ENCODE measurements at regions not wholly inside any gene's neighbourhood (a gene's known extent, or its start where the extent isn't known, plus 50 kb on each side); places are given as distances from the start of the nearest gene placed in this dataset.

DNA sequence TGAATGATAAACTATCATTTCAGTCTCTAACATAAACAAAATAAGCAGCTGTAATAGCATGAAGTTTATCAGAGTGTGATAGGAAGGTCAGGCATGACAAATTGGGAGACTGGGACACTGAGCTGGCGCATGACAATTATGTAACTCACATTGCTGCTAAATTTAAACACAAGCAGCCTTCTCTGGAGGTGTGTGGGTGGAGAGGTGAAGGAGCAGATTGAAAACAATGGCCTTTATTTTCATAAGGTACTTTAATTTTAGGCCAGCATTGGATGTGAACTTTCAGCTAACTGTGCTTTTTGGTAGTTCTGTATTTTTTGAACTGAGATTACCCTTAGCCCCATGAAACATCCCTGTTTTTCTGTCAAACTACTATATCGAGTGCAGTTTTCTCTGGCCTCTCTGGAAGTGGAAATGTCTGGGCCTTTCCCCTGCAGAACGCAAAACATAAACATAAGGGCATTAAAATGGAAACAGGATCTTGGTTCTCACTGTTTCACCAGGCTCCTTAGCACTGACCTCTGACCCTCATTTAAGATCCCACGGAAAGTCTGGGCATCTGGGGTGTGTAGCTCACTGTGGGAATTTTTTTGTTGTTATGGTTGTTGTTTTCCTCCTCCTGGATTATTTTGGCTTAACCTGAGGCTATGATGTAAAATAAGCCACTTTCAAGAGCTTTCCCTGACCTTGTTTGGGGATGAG, 160.1 kb upstream of the DPH6 start:
- Histone ChIP-seq H3K4me1 (ENCODE audit: insufficient read depth, low read length) (peaks cover 14% of the 10 kb centered on the region), H3K27ac (ENCODE audit: low read depth, low read length) (peak overlapping the region; percentile 22), H3K79me2 (ENCODE audit: insufficient read depth, low read length) (no peaks in the 10 kb centered on the region), H3K27me3 (ENCODE audit: insufficient read depth, low read length) (no peaks in the 10 kb centered on the region), H3K4me2 (ENCODE audit: low read length) (peak overlapping the region; percentile 31), H3K9me3 (ENCODE audit: insufficient read depth, low read depth, low read length) (no peaks in the 10 kb centered on the region), H3K36me3 (ENCODE audit: insufficient read depth, low read length) (no peaks in the 10 kb centered on the region), H3K4me3 (ENCODE audit: insufficient read depth, low read depth, low read length) (no peak overlapping the region), H4K20me1 (ENCODE audit: insufficient read depth, low read length) (no peaks in the 10 kb centered on the region), H2AFZ (ENCODE audit: low read depth, low read length) (no peak overlapping the region), H3K9ac (ENCODE audit: low read length) (peak overlapping the region; percentile 20)
- Mint-ChIP-seq H3K36me3 (ENCODE audit: low read depth, unreplicated experiment) (no peaks in the 10 kb centered on the region), H3K27ac (ENCODE audit: unreplicated experiment) (peak overlapping the region; percentile 21), H3K27me3 (ENCODE audit: low read depth, unreplicated experiment) (no peaks in the 10 kb centered on the region), H3K9me3 (ENCODE audit: unreplicated experiment) (no peaks in the 10 kb centered on the region), H3K4me1 (ENCODE audit: low read depth, unreplicated experiment) (peaks cover 19% of the 10 kb centered on the region), H3K4me3 (ENCODE audit: unreplicated experiment) (peak overlapping the region; percentile 28)
- DNase-seq (ENCODE audit: low read depth) (peak; percentile 78), FAIRE-seq (no peak)
- no peak for TF ChIP-seq EZH2 (IDR thresholded peaks at IDR 0.05; ENCODE audit: insufficient read depth, low read length)
- TF ChIP-seq, protein P1, sequence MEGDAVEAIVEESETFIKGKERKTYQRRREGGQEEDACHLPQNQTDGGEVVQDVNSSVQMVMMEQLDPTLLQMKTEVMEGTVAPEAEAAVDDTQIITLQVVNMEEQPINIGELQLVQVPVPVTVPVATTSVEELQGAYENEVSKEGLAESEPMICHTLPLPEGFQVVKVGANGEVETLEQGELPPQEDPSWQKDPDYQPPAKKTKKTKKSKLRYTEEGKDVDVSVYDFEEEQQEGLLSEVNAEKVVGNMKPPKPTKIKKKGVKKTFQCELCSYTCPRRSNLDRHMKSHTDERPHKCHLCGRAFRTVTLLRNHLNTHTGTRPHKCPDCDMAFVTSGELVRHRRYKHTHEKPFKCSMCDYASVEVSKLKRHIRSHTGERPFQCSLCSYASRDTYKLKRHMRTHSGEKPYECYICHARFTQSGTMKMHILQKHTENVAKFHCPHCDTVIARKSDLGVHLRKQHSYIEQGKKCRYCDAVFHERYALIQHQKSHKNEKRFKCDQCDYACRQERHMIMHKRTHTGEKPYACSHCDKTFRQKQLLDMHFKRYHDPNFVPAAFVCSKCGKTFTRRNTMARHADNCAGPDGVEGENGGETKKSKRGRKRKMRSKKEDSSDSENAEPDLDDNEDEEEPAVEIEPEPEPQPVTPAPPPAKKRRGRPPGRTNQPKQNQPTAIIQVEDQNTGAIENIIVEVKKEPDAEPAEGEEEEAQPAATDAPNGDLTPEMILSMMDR (IDR thresholded peaks at IDR 0.05; ENCODE audit: insufficient read depth, low read depth, low read length) = no peak

DNA sequence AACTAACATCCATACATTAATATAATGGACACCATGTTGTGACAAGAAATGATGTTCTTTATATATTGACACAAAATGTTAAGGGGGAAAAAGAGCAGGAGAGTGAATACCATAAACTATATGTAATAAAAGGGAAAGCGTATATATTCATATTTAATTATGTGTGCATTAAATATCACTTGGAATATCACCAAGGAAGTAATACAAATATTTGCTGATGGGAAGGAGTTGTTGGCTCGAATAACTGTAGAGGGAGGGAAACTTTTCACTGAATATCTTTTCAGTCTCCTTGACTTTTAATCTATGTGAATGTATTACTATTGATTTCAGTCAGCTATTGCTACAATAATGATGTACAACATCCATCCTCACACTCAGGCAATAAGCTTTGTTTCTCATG, 167.0 kb upstream of the DPH6 start:
- Histone ChIP-seq H3K9ac (ENCODE audit: low read length) (no peak overlapping the region), H3K27me3 (ENCODE audit: insufficient read depth, low read length) (no peaks in the 10 kb centered on the region), H3K27ac (ENCODE audit: low read depth, low read length) (peak overlapping the region; percentile 18), H3K36me3 (ENCODE audit: insufficient read depth, low read length) (no peaks in the 10 kb centered on the region), H4K20me1 (ENCODE audit: insufficient read depth, low read length) (no peaks in the 10 kb centered on the region), H3K79me2 (ENCODE audit: insufficient read depth, low read length) (no peaks in the 10 kb centered on the region), H3K4me1 (ENCODE audit: insufficient read depth, low read length) (peaks cover 3% of the 10 kb centered on the region), H2AFZ (ENCODE audit: low read depth, low read length) (no peak overlapping the region), H3K4me3 (ENCODE audit: insufficient read depth, low read depth, low read length) (no peak overlapping the region), H3K4me2 (ENCODE audit: low read length) (no peak overlapping the region), H3K9me3 (ENCODE audit: insufficient read depth, low read depth, low read length) (no peaks in the 10 kb centered on the region)
- H3K9me3 Mint-ChIP-seq (ENCODE audit: unreplicated experiment) = peaks cover 4% of the 10 kb centered on the region
- H3K27ac Mint-ChIP-seq (ENCODE audit: unreplicated experiment) = no peak overlapping the region
- no peak for TF ChIP-seq EZH2 (IDR thresholded peaks at IDR 0.05; ENCODE audit: insufficient read depth, low read length)
- TF ChIP-seq, protein P1 (IDR thresholded peaks at IDR 0.05; ENCODE audit: insufficient read depth, low read depth, low read length) = no peak
- no peak for DNase-seq (ENCODE audit: low read depth)
- H3K4me1 Mint-ChIP-seq (ENCODE audit: low read depth, unreplicated experiment) = peaks cover 28% of the 10 kb centered on the region
- H3K27me3 Mint-ChIP-seq (ENCODE audit: low read depth, unreplicated experiment) = no peaks in the 10 kb centered on the region
- no peaks in the 10 kb centered on the region for H3K36me3 Mint-ChIP-seq (ENCODE audit: low read depth, unreplicated experiment)
- no peak overlapping the region for H3K4me3 Mint-ChIP-seq (ENCODE audit: unreplicated experiment)
- FAIRE-seq = no peak

DNA sequence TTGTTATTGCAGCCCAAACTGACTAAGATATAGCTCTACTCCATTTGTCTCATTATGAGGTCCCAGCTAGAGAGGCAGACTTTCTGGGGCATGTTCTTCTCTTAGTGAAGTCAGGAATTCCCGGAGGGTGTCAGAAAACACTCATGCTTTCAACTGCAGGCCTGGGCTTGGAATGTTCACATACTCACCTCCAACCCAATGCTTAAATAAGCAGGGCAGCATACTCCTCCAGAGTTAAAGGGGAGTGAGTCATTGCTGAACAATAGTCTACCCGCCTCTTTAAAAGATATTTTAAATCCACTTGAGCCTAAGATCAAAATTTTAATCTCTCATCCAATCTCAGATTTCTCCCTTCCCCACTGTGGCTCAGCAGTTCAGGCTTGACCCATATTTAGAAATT, 167.8 kb upstream of the DPH6 start:
- DNase-seq (ENCODE audit: low read depth) = peak; percentile 89

More for the DNA sequence above, 167.8 kb upstream of the DPH6 start:
- Histone ChIP-seq H2AFZ (ENCODE audit: low read depth, low read length) (no peak overlapping the region), H3K79me2 (ENCODE audit: insufficient read depth, low read length) (no peaks in the 10 kb centered on the region), H3K27ac (ENCODE audit: low read depth, low read length) (peak overlapping the region; percentile 18), H3K4me1 (ENCODE audit: insufficient read depth, low read length) (peaks cover 3% of the 10 kb centered on the region), H3K4me2 (ENCODE audit: low read length) (peak overlapping the region; percentile 18), H3K9me3 (ENCODE audit: insufficient read depth, low read depth, low read length) (no peaks in the 10 kb centered on the region), H3K27me3 (ENCODE audit: insufficient read depth, low read length) (no peaks in the 10 kb centered on the region), H3K4me3 (ENCODE audit: insufficient read depth, low read depth, low read length) (no peak overlapping the region), H4K20me1 (ENCODE audit: insufficient read depth, low read length) (no peaks in the 10 kb centered on the region), H3K9ac (ENCODE audit: low read length) (peak overlapping the region; percentile 11), H3K36me3 (ENCODE audit: insufficient read depth, low read length) (no peaks in the 10 kb centered on the region)
- H3K4me3 Mint-ChIP-seq (ENCODE audit: unreplicated experiment) = no peak overlapping the region
- H3K36me3 Mint-ChIP-seq (ENCODE audit: low read depth, unreplicated experiment) = no peaks in the 10 kb centered on the region
- no peak for FAIRE-seq
- TF ChIP-seq, protein P1 (IDR thresholded peaks at IDR 0.05; ENCODE audit: insufficient read depth, low read depth, low read length) = no peak
- TF ChIP-seq EZH2 (IDR thresholded peaks at IDR 0.05; ENCODE audit: insufficient read depth, low read length) = no peak
- no peaks in the 10 kb centered on the region for H3K27me3 Mint-ChIP-seq (ENCODE audit: low read depth, unreplicated experiment)
- H3K27ac Mint-ChIP-seq (ENCODE audit: unreplicated experiment) = peak overlapping the region; percentile 36
- H3K4me1 Mint-ChIP-seq (ENCODE audit: low read depth, unreplicated experiment) = peaks cover 33% of the 10 kb centered on the region
- peaks cover 4% of the 10 kb centered on the region for H3K9me3 Mint-ChIP-seq (ENCODE audit: unreplicated experiment)

All from astrocyte (in vitro differentiated cells and primary cell).